ENCODE measurements at regions not wholly inside any gene's neighbourhood (a gene's known extent, or its start where the extent isn't known, plus 50 kb on each side); places are given as distances from the start of the nearest gene placed in this dataset.

GRCh38 chr11:45339729-45340519 is 53.8 kb upstream of the SYT13 start:
- TF ChIP-seq CTCF (IDR thresholded peaks at IDR 0.05; ENCODE audit: insufficient read depth, low read depth, low read length) (peak; percentile 71), EZH2 (IDR thresholded peaks at IDR 0.05; ENCODE audit: insufficient read depth, low read length) (no peak)
